ENCODE measurements at regions not wholly inside any gene's neighbourhood (a gene's known extent, or its start where the extent isn't known, plus 50 kb on each side); places are given as distances from the start of the nearest gene placed in this dataset.

DNA sequence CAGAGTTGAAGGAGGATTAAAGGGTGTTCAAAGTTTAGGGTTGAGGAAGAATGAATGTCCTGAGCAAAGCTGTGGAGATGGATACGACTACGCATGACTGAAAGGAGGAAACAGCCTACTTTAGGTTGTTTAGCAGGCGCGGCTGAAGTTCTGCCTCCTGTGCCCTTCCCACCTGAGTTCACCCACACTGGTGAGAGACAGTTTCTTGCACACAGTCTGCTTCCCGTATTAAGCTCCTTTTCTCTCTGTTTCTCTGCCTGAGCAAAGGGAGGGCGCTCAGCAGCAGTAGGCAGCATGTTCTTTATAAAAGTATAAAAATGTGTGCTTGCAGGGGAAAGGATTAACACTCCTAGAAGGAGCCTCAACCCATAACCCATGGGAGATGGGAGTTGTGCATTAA is 224.0 kb upstream of the SMARCA2 start:
- no peak for DNase-seq

DNA sequence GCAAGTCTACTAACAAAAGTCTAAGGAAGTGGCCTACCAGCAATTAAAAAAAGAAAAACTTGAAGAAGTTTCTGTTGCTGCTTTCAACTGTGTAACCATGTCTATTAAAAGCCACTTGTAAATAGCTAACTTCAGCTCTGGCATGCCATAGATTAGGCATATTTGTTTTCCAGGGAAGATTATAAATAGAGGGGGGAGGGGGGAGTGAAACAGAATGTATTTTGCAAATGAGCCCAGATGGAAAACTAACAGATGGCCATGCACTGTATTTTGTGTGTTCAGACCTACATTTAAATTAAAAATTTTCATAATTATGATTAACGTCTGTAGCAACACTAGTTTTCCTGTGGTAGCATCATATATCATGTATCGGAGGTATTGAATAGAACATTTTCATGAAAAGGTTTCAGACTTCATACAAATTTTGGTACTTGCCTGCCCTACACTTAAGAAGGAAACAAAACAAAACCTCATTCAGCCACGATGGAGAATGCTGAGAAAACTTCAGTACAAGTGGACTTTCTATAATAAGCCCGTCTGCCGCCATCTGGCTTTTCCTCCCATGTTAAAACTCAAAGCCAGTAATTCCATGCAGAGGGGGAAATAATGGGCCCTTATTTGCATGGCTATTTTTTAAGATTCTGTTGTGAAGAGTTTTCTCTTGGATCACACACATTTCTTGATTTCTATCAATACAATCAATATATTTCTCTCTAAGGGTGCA is 220.4 kb upstream of the SMARCA2 start:
- DNase-seq, result no peak

DNA sequence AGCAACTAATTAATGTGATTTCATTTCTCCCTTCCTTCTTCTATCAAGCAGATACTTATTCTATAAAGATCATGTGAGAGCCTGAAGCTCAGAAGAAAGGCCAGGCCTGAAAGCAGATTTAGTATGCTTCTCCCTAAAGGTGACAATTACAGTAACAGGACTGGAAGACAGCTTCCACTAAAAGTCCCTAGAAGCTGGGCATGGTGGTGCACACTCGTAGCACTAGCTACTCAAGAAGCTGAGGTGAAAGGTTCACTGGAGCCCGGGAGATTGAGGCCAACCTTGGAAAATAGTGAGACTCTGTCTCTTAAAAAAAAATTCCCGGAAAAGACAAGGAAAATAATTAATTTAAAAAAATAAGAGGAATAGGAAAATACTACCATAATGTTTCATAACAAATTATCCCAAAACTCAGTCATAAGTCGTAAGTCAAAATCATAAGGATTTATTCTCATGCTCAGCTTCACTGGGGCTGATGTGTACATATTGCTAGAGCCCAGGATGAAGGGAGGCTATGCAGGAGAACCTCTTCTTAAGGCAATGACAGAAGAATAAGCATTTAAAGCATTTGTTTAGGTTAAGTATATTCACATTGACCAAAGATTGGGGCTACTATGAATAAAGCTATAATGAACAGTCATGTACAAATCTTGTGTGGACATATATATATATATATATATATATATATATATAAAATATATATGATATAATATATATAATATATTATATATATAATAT is 210.8 kb upstream of the SMARCA2 start:
- no peak for DNase-seq

DNA sequence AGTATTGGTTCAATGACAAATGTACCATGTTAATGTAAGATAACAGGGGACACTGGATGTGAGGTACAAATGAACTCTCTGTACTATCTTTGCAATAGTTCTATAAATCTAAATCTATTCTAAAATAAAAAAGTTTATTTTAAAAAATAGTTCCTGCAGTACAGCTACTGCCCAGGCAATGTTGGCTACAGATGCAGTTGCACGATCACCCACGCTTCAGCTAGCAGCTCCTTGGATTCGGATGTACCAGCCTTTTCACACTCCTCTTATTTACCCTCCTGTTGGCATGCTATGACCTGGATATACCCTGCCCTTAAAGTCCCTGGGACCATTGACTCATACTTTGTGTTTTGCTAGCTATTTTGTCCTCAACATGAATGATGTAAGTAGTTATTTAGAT is 185.4 kb upstream of the SMARCA2 start:
- DNase-seq, result no peak

DNA sequence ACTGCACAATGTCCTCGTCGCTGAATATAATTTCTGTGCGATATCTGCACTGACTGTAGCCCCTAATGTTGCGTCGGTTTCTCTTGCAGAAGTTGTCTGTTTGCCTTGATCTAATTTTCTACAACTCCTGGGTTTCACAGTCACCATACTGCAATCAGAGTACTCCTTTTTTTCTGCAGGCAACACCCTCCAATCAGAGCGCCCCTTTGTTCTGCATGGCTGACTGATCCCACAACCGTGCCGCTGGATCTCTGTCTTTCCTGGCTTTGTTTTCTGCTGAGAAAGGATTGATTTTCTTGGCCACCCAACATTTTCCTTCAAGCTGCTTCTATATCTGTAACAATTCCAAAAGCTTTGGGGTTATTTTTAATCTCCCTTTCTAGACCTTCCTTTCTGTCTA is 182.2 kb upstream of the SMARCA2 start:
- DNase-seq, result no peak

DNA sequence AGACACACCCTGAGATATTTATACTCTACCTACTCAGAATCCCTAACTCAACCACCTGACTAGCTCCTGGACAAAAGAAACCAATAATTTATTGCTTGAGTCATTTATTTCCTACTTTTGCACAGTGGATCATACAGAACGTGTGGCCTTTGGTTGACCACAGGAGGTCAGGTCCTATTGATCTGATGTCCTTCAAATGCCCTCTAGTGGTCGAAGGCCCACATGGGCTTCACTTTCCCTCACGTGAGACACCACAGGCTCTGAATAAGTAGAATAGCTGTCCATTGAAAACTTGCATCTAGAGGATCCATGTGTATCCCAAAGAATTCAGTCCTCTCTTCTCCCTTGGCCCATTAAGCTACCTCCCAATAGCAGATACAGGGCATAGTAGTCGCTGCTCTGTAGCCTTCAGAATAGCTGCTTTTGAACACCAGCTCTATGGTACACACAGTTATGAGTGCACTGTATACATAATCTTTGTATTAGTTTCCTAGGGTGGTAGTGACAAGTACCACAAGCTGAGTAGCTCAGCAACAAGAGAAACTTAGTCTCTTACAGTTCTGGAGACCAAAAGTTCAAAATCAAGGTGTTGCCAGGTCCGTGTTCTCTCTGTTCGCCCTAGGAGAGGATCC is 177.6 kb upstream of the SMARCA2 start:
- DNase-seq, result peak; percentile 18

DNA sequence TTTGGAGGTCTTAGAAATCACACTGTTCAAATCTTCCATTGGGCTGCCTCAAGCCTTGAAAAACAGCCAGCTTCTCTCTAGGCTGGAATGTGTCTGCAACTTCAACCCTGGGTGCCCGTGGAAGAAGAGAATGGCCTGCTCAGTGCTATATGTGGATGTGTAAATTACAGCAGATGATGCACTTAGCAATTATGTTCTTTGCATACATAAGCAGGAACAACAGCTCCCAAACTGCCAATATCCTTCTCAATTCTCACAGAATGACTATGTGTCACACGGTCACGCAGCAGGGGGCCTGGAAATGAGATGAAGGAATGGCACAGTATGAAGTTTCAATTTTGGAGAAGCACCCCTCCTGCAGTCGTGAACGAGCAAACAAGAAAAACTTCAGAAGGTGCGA is 175.2 kb upstream of the SMARCA2 start:
- no peak for DNase-seq

DNA sequence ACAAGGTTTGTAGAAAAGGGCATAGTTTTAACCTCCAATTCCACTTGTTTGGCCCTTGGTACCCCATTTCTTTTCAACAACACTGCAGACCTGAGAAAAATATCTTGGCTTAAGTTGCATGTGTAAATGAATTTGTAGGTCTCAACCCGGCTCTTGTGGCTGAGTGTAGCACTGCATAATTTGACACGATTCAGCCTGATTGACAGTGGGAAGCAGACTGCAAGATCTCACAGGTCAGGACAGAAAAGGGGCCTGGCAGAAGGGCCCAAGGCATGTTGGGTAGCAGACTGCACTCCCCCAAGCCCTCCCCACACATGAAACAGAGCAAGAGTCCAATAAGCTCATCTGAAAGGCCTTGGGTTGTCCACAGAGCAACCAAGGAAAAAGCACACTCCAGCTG is 169.7 kb upstream of the SMARCA2 start:
- no peak for DNase-seq

DNA sequence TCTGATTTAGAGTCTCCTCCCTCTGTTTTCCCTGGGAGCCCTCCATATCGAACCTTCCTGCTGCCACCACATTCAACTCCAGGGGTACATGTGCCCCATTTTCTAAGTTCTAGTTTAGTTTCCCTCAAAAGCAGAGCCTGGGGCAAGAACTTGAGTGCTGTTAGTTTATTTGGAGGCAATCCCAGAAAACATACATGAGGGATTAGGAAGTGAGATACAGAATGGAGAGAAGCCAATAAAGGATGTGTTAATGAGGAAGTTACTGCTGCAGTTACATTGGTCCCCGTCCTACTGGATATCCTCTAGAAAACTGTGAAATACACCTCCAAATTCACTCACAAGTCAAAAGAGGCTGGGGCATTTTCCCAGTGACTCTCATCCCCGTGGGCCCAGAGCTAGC is 159.4 kb upstream of the SMARCA2 start:
- no peak for DNase-seq

DNA sequence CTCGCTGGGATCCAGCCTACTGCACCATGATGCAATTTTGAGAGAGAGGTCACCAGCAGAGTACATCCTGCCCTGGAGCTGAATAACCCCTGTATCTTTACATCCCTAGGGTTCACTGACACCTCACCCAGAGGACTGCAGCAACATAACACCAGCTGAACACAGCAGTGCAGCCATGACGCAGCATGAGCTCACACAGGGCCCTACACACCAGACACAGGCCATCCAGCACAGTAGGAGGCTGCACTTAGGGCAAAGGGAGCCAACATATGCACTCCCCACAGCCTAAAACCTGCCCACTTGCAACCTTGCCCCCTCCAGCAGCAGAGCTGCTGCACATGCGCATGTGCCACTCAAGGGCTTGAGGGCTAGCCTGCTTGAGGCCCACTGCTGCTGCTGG is 157.3 kb upstream of the SMARCA2 start:
- DNase-seq, result no peak

DNA sequence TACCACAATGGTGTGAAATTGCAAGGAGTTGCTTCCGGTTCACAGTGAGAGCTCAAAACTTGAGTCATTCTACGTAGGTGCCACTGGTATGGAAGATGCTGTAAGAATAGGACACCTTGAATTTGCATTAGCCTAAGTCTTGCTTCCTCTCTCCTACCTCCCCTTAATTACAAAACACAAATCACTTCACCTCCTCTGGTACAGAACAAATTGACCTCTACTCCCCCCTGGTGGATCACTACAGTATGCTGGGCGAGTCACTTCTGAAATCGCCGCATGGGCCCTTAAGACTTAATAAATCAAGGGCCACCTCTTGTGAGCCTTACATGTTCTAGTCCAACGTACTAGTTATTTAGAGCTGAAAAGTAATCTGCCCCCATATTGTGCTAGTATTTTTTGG is 145.3 kb upstream of the SMARCA2 start:
- DNase-seq, result peak; percentile 27

DNA sequence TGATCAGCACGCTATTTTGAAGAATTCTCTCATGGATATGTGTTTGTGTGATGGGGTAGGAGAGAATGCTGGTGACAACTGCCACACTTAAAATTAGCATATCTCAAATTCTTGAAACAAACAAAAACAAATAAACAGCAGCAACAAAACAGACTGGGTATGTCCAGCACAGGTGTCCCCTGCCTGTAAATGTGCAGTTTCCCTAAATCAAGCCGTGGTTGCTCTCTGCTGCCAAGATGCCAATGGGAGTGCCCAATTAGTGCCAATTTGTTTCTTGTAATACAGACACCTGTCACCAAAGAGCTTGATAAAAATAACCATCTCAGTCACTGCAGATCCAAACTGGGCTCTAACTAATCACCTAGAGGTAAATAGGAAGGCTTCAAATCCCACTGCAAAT is 144.2 kb upstream of the SMARCA2 start:
- DNase-seq, result no peak

DNA sequence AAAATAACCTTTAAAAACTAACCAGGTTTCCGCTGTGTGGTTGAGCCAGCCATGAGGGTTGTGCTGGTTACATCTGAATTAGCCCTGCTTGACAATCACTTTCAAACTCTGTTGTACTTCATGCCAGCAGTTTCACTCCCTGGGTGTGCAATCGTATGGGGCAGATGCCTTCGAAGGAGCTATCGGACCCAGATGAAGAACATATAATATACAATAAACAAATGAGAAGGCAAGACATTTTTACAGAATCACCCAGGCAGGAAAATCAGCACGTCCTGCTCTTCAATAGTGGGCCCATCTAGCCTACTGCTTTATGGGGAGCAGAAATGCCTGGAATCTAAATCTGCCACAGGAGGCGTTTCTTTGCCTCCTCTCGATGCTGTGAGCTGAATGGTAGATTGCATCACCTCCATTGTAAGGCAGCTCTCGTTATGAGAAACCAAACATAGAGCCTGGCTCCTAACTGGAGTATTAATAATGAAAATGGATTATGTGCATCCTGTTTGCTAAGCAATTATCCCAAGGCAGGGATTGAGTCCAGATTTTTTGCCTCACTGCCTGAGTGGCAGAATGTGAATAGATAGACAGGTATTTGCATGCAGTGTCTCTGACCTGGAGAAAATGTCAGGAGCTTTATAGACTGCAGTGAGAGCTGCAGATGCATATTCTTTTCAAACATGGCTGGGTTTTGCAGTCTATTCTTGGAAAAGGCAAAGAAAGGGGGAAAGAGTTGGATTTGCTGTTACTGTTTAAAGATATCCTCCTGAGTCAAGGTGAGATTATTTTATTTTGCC is 143.3 kb upstream of the SMARCA2 start:
- DNase-seq, result no peak

DNA sequence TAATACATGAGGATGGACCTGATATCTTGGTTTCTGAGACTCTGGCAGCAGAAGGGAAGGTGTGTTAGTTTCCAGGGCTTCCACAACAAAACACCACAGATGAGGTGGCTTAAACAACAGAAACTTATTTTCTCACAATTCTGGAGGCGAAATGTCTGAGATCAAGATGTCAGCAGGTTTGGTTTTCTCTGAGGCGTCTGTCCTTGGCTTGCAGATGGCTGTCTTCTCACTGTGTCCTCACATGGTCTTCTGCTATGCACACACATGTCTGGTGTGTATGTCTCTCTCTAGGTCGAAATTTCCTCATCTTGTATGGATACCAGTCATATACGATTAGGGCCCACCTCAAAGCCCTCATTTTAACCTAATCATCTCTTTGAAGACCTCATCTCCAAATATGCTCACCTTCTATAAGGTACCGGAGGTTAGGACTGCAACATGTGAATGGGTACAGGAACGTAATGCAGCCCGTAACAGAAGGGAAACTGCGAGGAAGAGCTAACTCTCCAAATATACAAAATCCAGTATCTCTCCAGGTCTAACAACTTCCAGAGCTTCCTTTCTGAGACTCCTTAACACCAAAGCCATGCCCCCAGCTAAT is 139.8 kb upstream of the SMARCA2 start:
- no peak for DNase-seq

DNA sequence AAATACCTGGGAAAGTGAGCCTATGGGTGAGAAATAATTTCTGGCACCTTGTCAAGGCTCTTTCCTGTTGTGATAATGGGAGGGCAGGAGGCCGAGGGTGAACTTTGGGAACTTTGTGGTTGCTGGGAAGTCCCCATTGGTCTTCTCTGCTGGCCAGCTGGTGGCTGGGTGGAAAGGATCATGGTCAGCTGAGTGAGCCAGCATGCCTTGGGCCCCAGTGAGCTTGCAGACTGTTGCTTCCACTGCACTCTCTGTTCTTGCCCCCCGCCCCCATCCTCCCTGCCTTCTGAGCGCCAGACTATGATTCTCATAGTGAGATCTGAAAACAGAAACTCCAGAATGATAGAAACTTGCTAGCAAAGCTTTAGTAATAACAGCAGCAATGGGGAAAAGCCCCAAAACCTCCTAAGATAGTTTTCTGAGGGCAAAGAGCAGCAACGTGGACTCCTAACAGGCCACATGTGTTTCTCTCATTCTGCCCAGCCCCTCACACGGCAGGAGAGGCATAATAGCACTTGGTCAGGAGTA is 139.2 kb upstream of the SMARCA2 start:
- DNase-seq, result peak; percentile 35

DNA sequence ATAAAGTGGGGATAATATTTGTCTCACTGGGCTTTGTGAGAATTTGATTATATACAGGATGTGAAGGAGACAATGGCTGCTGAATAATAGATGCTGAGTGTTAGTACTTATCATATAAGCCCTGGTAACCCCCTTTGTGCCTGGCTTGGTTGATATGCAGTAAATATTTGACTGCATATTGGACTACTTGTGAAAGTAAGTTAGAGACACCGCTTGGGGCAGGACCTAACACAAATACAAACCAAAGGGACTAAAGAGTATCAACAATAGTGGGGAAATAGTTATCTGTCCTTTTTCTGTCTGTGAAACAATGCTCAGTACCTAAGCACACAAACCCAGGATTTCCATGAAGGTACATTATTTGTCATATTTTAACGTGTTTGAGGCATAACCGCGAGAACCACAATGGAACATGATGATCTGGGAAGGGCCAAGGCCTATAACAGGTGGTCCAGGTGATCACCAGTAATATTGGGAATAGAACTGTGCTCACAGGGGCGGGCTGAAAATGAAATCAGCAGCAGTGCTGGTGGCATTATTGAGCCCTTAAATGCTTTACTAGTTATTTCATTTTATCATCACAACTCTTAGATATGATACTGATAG is 138.2 kb upstream of the SMARCA2 start:
- DNase-seq, result no peak

DNA sequence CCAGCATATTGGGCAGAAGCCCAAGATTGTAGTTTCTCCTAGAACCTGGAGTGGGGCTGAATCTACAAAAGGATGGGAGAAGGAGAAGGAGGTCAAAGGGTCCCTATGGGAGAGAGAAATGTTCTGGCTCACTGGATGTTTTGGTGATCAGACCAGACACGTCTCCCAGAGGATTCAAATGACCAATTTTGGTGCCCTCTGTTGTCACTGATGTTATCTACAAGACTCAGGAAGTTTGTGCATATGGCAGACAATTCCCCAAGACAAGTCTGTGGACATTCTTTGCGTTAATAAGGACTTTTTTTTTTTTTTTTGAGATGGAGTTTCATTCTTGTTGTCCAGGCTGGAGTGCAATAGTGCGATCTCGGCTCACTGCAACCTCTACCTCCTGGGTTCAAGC is 137.2 kb upstream of the SMARCA2 start:
- no peak for DNase-seq

DNA sequence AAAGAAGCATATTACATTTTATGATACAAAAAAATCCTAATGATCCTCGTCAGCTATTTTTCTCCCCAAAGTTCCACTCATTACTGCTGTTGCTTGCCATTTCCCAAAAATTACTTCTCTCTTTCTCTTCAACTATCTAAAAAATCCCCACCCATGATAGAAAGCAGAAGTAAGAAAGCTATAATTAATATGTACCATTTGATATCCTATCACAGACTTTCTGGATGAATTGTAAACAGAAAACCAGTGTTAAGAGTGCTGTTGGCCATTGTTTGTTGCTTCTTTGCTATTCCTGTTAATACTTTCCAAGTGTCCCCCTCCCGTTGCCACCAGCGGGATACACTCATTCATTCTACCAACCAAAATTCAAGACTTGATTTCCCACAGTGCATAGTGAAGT is 136.3 kb upstream of the SMARCA2 start:
- DNase-seq, result peak; percentile 38

DNA sequence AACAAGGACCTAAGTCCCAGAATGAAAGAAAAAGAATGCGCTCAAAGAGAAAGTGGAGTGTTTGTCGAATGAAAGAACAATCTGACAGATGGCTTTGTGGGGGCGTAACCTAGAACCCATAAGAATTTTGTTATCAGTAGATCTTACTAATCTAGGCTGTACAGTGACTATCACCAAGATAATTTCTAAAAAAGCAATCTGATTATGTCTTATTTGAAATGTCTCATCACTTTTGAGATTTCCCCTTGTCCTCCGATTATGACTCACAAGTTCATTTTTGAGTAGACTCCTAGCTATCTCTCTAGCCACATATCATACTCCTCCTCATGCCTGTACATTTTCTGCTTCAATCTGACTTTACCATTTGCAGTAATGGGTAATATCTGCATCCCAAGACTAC is 135.6 kb upstream of the SMARCA2 start:
- DNase-seq, result no peak

DNA sequence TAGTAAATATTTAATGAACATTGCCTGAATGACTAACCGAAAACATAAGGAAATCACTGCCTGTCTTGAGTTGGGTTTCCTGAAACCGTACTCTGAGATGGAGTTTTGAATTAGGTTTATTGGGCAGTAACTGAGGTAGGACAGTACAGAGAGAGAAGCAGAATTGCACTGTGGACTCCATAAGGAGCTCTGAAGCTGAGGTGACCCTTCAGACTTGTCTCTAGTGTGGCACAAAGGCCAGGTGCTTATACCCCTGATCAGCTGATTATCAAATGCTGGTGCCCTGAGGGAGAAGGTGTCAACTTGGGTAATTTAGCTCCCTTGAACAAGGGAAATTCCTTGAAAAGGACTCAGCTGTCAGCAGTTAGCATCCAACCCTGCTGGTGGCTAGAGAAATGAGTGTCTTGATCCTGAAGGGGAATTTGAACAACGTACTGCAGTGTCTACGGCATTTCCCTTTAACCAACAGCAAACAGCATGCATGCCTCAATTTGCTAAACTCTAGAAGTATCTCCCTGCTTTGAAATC is 135.0 kb upstream of the SMARCA2 start:
- no peak for DNase-seq

DNA sequence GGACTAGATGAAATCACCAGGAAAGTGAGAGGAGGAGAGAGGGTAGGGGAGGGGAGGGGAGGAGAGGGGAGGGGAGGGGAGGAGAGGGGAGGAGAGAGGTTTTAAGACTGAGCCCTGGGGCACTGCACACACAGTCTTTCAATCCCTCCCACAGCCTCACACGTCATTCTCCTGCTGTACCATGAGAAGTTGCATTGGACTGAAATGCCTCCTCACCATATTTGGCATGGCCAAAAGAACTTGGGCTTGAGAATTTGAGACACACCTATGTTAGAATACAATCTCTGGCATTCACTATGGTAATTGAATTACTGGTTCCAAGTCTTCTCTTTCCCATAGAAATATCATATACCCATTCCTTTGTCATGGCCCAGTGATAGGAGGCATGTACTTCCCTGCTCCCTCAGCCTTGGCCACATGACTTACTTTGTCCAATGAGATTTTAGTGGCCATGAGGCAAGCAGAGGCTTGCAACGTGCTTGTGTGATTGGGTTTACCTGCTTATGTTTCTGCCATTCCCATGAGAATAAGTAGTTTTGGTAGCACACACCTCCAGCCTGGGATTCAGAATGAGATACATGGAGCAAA is 133.3 kb upstream of the SMARCA2 start:
- no peak for DNase-seq

All from suppressor macrophage treated with lipopolysaccharide for 4 hours (primary cell).